ENCODE measurements at regions not wholly inside any gene's neighbourhood (a gene's known extent, or its start where the extent isn't known, plus 50 kb on each side); places are given as distances from the start of the nearest gene placed in this dataset.

DNA sequence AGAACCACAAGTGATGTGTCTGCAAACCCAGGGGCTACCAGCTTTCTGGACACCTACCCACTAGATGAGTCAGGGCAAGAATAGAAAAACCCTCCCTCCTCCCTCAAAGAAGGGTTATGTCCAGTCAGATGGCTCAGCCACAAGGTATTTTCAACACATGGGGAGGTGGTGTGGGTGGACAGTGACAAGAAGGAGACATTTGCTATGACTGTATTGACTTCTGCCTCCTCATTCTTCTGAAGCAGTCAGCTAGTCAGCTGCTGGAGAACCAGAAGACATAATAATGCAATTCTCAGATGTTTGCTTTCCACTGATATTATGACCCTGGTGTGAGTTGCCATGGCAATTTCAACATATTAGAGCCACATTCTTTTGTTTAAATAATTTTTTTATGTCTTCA is 66.7 kb upstream of the GOLGA8B start:
- TF ChIP-seq CTCF (IDR thresholded peaks at IDR 0.05; ENCODE audit: insufficient read depth, low read length, severe bottlenecking) = no peak
- no peaks in the 10 kb centered on the region for H3K36me3 ChIP-seq (ENCODE audit: control insufficient read depth, insufficient read depth, low read length)
- peak; percentile 47 for DNase-seq (ENCODE audit: low read depth)
- H3K27me3 ChIP-seq (ENCODE audit: control insufficient read depth, insufficient read depth, low read length) = no peaks in the 10 kb centered on the region
- FAIRE-seq = no peak
- no peak overlapping the region for H3K4me3 ChIP-seq (ENCODE audit: low read depth, low read length)

GRCh38 chr15:34648294-34648631 is 64.8 kb upstream of the GOLGA8B start:
- H3K36me3 ChIP-seq (ENCODE audit: control insufficient read depth, insufficient read depth, low read length) = no peaks in the 10 kb centered on the region
- FAIRE-seq (no peak), DNase-seq (ENCODE audit: low read depth) (no peak)
- no peak overlapping the region for H3K4me3 ChIP-seq (ENCODE audit: low read depth, low read length)
- H3K27me3 ChIP-seq (ENCODE audit: control insufficient read depth, insufficient read depth, low read length) = no peaks in the 10 kb centered on the region
- TF ChIP-seq CTCF (IDR thresholded peaks at IDR 0.05; ENCODE audit: insufficient read depth, low read length, severe bottlenecking) = no peak

GRCh38 chr15:34647569-34648293 is 64.3 kb upstream of the GOLGA8B start:
- no peak overlapping the region for H3K4me3 ChIP-seq (ENCODE audit: low read depth, low read length)
- FAIRE-seq = no peak
- no peaks in the 10 kb centered on the region for H3K36me3 ChIP-seq (ENCODE audit: control insufficient read depth, insufficient read depth, low read length)
- TF ChIP-seq CTCF (IDR thresholded peaks at IDR 0.05; ENCODE audit: insufficient read depth, low read length, severe bottlenecking) = no peak
- peak; percentile 15 for DNase-seq (ENCODE audit: low read depth)
- no peaks in the 10 kb centered on the region for H3K27me3 ChIP-seq (ENCODE audit: control insufficient read depth, insufficient read depth, low read length)

GRCh38 chr15:34646918-34647317 is 63.5 kb upstream of the GOLGA8B start:
- Histone ChIP-seq H3K27me3 (ENCODE audit: control insufficient read depth, insufficient read depth, low read length) (no peaks in the 10 kb centered on the region), H3K36me3 (ENCODE audit: control insufficient read depth, insufficient read depth, low read length) (no peaks in the 10 kb centered on the region), H3K4me3 (ENCODE audit: low read depth, low read length) (no peak overlapping the region)
- no peak for TF ChIP-seq CTCF (IDR thresholded peaks at IDR 0.05; ENCODE audit: insufficient read depth, low read length, severe bottlenecking)
- FAIRE-seq (no peak), DNase-seq (ENCODE audit: low read depth) (no peak)

DNA sequence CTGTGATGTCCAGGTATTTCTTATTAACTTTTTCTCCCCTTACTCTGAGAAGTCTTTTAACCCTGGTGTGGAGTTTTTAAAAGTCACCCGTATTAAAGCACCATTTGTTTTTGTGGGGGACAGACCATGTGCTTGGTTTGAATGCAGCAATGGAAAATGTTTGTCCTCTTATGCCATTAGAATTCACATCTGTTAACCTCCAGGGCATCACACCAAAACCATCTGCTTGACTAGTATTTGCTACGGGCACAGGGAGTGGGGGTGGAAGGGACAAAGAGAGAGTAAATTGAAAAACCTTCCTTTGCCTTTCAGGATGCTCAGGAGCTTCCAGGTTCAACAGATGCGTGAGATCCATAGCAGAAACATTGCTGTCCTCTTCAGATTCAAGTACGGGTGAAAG is 61.4 kb upstream of the GOLGA8B start:
- no peak for DNase-seq (ENCODE audit: low read depth)

More for the DNA sequence above, 61.4 kb upstream of the GOLGA8B start:
- Histone ChIP-seq H3K36me3 (ENCODE audit: control insufficient read depth, insufficient read depth, low read length) (no peaks in the 10 kb centered on the region), H3K27me3 (ENCODE audit: control insufficient read depth, insufficient read depth, low read length) (no peaks in the 10 kb centered on the region), H3K4me3 (ENCODE audit: low read depth, low read length) (no peak overlapping the region)
- FAIRE-seq = no peak
- no peak for TF ChIP-seq CTCF (IDR thresholded peaks at IDR 0.05; ENCODE audit: insufficient read depth, low read length, severe bottlenecking)
